OCI-LY7 (cell line): ENCODE measurements at regions not wholly inside any gene's neighbourhood (a gene's known extent, or its start where the extent isn't known, plus 50 kb on each side); places are given as distances from the start of the nearest gene placed in this dataset.

Source experiments
- CTCF ChIP-seq: fragments of 200-600 bp; sonication (generic); conservative IDR thresholded peaks from 2 replicates; pipeline ENCODE4 v1.5.1; 2014; ENCODE audit warnings: mild to moderate bottlenecking, antibody characterized with exemption, low read length, moderate library complexity, mixed read lengths
- EZH2phosphoT487 ChIP-seq: fragments of 200-600 bp; sonication (generic); IDR thresholded peaks from 2 replicates; pipeline ENCODE4 v1.6.1; 2018; ENCODE audit warnings: low read depth, borderline replicate concordance, mild to moderate bottlenecking, mixed run types, antibody characterized with exemption, low read length, moderate library complexity, mixed read lengths

- TF ChIP-seq CTCF (no peak), EZH2phosphoT487 (no peak)
These were observed 149.4 kb downstream of the SNX19 start for GRCh38 chr11:130766650-130767565.
